HepG2 (cell line): ENCODE measurements at regions not wholly inside any gene's neighbourhood (a gene's known extent, or its start where the extent isn't known, plus 50 kb on each side); places are given as distances from the start of the nearest gene placed in this dataset.

Source experiments
- ATAC-seq: fragments of 200-7000 bp; cut with Tn5 transposase; 3 replicates; pipeline ENCODE4 v1.9.1; 2020; ENCODE audit warnings: mild to moderate bottlenecking, moderate library complexity
- BruUV-seq: library from RNA; stranded (reverse); fragments of 400-500 nt; replicated peaks from 2 replicates; lab custom pipeline; 2021; lab: Mats Ljungman, UMichigan
- CTCF ChIA-PET: fragments of 300-600 bp; formaldehyde crosslinking; extraction: SDS; loops from one replicate; lab custom pipeline; 2021; ENCODE audit warnings: low total read pairs, inconsistent platforms, low intra/inter-chr PET ratio; lab: Yijun Ruan, JAX
- POLR2A ChIA-PET: fragments of 350-600 bp; sonication (Branson Sonifier 250); formaldehyde crosslinking; loops from one replicate; lab custom pipeline; 2020; ENCODE audit warnings: antibody characterized with exemption, inconsistent platforms; lab: Yijun Ruan, JAX
- DNase-seq: peaks from one replicate; pipeline ENCODE4 v3.0.0-alpha.2; 2015; ENCODE audit warnings: low spot score
- FAIRE-seq: peaks from 3 replicates; lab custom pipeline; 2011; peaks lifted over from hg19 to GRCh38; lab: Jason Lieb, UNC
- H2AFZ ChIP-seq: one replicate; pipeline ENCODE4 v1.6.1; 2011; ENCODE audit warnings: low read length, inconsistent platforms
- H3K27ac ChIP-seq: fragments of 300-600 bp; 3 replicates; pipeline ENCODE4 v1.8.0; 2011; ENCODE audit warnings: mixed run types, mild to moderate bottlenecking, mixed read lengths, low read length, inconsistent platforms; ENCODE audit not compliant: insufficient read depth; ENCODE audit errors: extremely low read length
- H3K27me3 ChIP-seq, 2 experiments: fragments of 200-600 bp in 1 of 2; 2 replicates in 1 of 2; 3 replicates in 1 of 2; pipeline versions ENCODE4 v1.6.0 to v1.8.0; 2011; ENCODE audit warnings: low read length in 2 of 2, mild to moderate bottlenecking in 2 of 2, moderate library complexity in 2 of 2, inconsistent platforms in 1 of 2; ENCODE audit not compliant: insufficient read depth in 2 of 2, control insufficient read depth in 1 of 2
- H3K36me3 ChIP-seq, 2 experiments: fragments of 200-600 bp in 1 of 2; replicated peaks in 1 of 2; 2 replicates in 1 of 2; 3 replicates in 1 of 2; pipeline versions ENCODE4 v1.5.1 to v1.8.0; 2011; ENCODE audit warnings: low read length in 2 of 2, inconsistent platforms in 1 of 2; ENCODE audit not compliant: insufficient read depth in 2 of 2, control insufficient read depth in 1 of 2
- H3K4me1 ChIP-seq: 2 replicates; pipeline ENCODE4 v1.5.1; 2012; ENCODE audit warnings: low read length, inconsistent platforms; ENCODE audit not compliant: insufficient read depth
- H3K4me2 ChIP-seq: 2 replicates; pipeline ENCODE4 v1.6.0; 2011; ENCODE audit warnings: low read depth, low read length, inconsistent platforms
- H3K4me3 ChIP-seq, 3 experiments: fragments of 200-600 bp in 1 of 3; sonication (generic), shearing (Covaris generic) in 1 of 3; replicated peaks in 1 of 3; 2 replicates each; pipeline ENCODE4 v1.5.1; 2011 to 2016; ENCODE audit warnings: low read length in 3 of 3, inconsistent platforms in 2 of 3, low read depth in 2 of 3, mild to moderate bottlenecking in 2 of 3, control low read depth in 1 of 3, mixed read lengths in 1 of 3; ENCODE audit not compliant: insufficient read depth in 1 of 3
- H3K79me2 ChIP-seq: one replicate; pipeline ENCODE4 v1.6.1; 2011; ENCODE audit warnings: low read length, inconsistent platforms; ENCODE audit not compliant: insufficient read depth
- H3K9ac ChIP-seq: 2 replicates; pipeline ENCODE4 v1.6.0; 2011; ENCODE audit warnings: mild to moderate bottlenecking, low read depth, low read length, inconsistent platforms; ENCODE audit not compliant: insufficient read depth
- H3K9me3 ChIP-seq: 2 replicates; pipeline ENCODE4 v1.5.1; 2012; ENCODE audit warnings: mild to moderate bottlenecking, low read length
- H4K20me1 ChIP-seq: 2 replicates; pipeline ENCODE4 v1.6.0; 2011; ENCODE audit warnings: inconsistent platforms, mild to moderate bottlenecking, low read length, moderate library complexity; ENCODE audit not compliant: insufficient read depth
- MAFF ChIP-seq: IDR thresholded peaks from 2 replicates; pipeline ENCODE4 v1.6.1; 2011; ENCODE audit warnings: low read depth, low read length, improper control_type of control experiment
- SP2 ChIP-seq: sonication (generic); formaldehyde crosslinking; IDR thresholded peaks from 2 replicates; pipeline ENCODE4 v1.5.1; 2020; ENCODE audit warnings: mild to moderate bottlenecking, missing genetic modification reagents
- STAG1 ChIP-seq: sonication (generic); formaldehyde crosslinking; IDR thresholded peaks from 2 replicates; pipeline ENCODE4 v1.4.0; 2020; ENCODE audit warnings: missing genetic modification reagents
- ZNF136 ChIP-seq: sonication (generic); formaldehyde crosslinking; IDR thresholded peaks from 2 replicates; pipeline ENCODE4 v1.8.1; 2022; ENCODE audit warnings: low read depth, mild to moderate bottlenecking, moderate library complexity, missing genetic modification reagents
- WGBS: methylation state at CpG from one replicate; pipeline ENCODE4 v1.1.6; 2017; ENCODE audit warnings: low lambda C conversion rate; 5-methylcytosine and 5-hydroxymethylcytosine counted together
- in situ Hi-C: cut with HindIII; loops from 2 replicates; pipeline ENCODE4 v1.10.0; 2017; ENCODE audit warnings: low pct_unique_long_range_greater_than_20kb; ENCODE audit not compliant: extremely low pct_ligation_motif_present
- intact Hi-C: fragments of 100-400 bp; cut with micrococcal nuclease; formaldehyde crosslinking; loops from one replicate; pipeline ENCODE4 v1.10.0; 2022; ENCODE audit not compliant: unreplicated experiment
- TF ChIP-seq, protein P1 (sequence below): sonication (generic); formaldehyde crosslinking; IDR thresholded peaks from 2 replicates; pipeline ENCODE4 v1.4.0; 2020; ENCODE audit warnings: missing genetic modification reagents
- TF ChIP-seq, protein P2 (sequence below): sonication (generic); formaldehyde crosslinking; IDR thresholded peaks from 2 replicates; pipeline ENCODE4 v1.5.0; 2020; ENCODE audit warnings: mild to moderate bottlenecking, missing genetic modification reagents, moderate library complexity
- TF ChIP-seq, protein P3 (sequence below): sonication (generic); formaldehyde crosslinking; IDR thresholded peaks from 2 replicates; pipeline ENCODE4 v1.8.1; 2022; ENCODE audit warnings: low read depth, mild to moderate bottlenecking, missing genetic modification reagents

DNA sequence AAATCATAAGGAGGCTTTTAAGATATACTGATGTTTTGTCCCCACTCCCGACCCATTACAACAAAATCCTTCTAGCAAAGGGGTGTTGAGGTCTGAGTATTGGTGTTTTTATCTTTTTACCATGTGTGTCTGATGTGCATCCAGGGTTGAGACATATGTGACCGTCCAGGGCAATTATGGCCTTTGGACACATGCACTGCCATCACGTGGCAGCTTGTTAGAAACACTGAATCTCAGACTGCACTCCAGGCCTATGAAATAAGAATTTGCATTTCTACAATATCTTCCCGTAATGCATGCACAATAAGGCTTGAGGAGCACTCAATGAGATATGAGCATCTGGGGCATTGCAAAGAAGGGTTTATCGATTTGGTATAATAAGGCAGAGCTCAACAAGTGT is 235.1 kb upstream of the ZNF804A start:
- in situ Hi-C loops (no loop called here), intact Hi-C loops (loop anchor here (1.0 kb wide), 1 partner anchor 1114 kb away; no protein-coding TSS in a partner anchor)
- Histone ChIP-seq H3K36me3 (no peaks in the 10 kb centered on the region), H3K4me2 (no peak overlapping the region), H3K9me3 (no peaks in the 10 kb centered on the region), H3K79me2 (no peaks in the 10 kb centered on the region), H3K27me3 (no peaks in the 10 kb centered on the region)
- no peak for FAIRE-seq
- POLR2A ChIA-PET, result no interaction called here
- no TSS peak for BruUV-seq
- TF ChIP-seq ZNF136 (CRISPR knock-in tag) (no peak), SP2 (CRISPR knock-in tag) (no peak), STAG1 (CRISPR knock-in tag) (peak; percentile 45), MAFF (no peak)
- TF ChIP-seq, protein P1, sequence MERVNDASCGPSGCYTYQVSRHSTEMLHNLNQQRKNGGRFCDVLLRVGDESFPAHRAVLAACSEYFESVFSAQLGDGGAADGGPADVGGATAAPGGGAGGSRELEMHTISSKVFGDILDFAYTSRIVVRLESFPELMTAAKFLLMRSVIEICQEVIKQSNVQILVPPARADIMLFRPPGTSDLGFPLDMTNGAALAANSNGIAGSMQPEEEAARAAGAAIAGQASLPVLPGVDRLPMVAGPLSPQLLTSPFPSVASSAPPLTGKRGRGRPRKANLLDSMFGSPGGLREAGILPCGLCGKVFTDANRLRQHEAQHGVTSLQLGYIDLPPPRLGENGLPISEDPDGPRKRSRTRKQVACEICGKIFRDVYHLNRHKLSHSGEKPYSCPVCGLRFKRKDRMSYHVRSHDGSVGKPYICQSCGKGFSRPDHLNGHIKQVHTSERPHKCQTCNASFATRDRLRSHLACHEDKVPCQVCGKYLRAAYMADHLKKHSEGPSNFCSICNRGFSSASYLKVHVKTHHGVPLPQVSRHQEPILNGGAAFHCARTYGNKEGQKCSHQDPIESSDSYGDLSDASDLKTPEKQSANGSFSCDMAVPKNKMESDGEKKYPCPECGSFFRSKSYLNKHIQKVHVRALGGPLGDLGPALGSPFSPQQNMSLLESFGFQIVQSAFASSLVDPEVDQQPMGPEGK, result no peak
- TF ChIP-seq, protein P2, sequence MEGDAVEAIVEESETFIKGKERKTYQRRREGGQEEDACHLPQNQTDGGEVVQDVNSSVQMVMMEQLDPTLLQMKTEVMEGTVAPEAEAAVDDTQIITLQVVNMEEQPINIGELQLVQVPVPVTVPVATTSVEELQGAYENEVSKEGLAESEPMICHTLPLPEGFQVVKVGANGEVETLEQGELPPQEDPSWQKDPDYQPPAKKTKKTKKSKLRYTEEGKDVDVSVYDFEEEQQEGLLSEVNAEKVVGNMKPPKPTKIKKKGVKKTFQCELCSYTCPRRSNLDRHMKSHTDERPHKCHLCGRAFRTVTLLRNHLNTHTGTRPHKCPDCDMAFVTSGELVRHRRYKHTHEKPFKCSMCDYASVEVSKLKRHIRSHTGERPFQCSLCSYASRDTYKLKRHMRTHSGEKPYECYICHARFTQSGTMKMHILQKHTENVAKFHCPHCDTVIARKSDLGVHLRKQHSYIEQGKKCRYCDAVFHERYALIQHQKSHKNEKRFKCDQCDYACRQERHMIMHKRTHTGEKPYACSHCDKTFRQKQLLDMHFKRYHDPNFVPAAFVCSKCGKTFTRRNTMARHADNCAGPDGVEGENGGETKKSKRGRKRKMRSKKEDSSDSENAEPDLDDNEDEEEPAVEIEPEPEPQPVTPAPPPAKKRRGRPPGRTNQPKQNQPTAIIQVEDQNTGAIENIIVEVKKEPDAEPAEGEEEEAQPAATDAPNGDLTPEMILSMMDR, result peak; percentile 49
- TF ChIP-seq, protein P3, sequence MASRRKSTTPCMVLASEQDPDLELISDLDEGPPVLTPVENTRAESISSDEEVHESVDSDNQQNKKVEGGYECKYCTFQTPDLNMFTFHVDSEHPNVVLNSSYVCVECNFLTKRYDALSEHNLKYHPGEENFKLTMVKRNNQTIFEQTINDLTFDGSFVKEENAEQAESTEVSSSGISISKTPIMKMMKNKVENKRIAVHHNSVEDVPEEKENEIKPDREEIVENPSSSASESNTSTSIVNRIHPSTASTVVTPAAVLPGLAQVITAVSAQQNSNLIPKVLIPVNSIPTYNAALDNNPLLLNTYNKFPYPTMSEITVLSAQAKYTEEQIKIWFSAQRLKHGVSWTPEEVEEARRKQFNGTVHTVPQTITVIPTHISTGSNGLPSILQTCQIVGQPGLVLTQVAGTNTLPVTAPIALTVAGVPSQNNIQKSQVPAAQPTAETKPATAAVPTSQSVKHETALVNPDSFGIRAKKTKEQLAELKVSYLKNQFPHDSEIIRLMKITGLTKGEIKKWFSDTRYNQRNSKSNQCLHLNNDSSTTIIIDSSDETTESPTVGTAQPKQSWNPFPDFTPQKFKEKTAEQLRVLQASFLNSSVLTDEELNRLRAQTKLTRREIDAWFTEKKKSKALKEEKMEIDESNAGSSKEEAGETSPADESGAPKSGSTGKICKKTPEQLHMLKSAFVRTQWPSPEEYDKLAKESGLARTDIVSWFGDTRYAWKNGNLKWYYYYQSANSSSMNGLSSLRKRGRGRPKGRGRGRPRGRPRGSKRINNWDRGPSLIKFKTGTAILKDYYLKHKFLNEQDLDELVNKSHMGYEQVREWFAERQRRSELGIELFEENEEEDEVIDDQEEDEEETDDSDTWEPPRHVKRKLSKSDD, result no peak
- TF ChIP-seq, all 625 proteins: peak for 2
- DNase-seq (peak; percentile 20), ATAC-seq (peak; percentile 94)
- Histone ChIP-seq H3K4me1 (no peaks in the 10 kb centered on the region), H3K27ac (no peak overlapping the region), H3K4me3 (no peak overlapping the region), H3K9ac (no peak overlapping the region), H4K20me1 (no peaks in the 10 kb centered on the region), H2AFZ (no peak overlapping the region)
- 2% methylated on average over 5 of the region's 5 CpGs for WGBS
- CTCF ChIA-PET, result no interaction called here
